ENCODE measurements at regions not wholly inside any gene's neighbourhood (a gene's known extent, or its start where the extent isn't known, plus 50 kb on each side); places are given as distances from the start of the nearest gene placed in this dataset.
A peak's percentile ranks its signal among the peaks of the same experiment; 100 is the strongest.
"Not testable (repeated sequence)": the region's sequence is repeated elsewhere in the genome, so short reads cannot be mapped to it uniquely, and the experiment has no call there.

DNA sequence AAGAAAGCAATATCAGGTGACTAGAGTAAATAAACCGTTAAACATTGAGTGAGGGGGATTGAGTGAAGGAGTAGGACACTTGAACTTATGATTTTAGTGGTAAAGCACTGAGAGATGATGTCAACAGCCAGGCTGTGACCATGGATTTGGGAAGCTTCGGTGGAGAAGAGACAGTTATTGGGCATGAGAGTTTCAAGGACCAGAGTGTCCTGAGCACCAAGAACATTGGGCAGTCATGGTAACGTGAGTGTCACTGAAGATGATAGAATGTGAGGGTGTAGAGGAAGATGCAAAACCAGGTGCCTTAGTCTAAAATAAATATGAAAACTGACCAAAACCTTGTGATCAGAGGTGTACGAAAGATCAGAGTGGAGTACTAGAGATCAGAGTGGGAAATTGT is 248.1 kb downstream of the ASXL3 start:
- TF ChIP-seq, protein P1, sequence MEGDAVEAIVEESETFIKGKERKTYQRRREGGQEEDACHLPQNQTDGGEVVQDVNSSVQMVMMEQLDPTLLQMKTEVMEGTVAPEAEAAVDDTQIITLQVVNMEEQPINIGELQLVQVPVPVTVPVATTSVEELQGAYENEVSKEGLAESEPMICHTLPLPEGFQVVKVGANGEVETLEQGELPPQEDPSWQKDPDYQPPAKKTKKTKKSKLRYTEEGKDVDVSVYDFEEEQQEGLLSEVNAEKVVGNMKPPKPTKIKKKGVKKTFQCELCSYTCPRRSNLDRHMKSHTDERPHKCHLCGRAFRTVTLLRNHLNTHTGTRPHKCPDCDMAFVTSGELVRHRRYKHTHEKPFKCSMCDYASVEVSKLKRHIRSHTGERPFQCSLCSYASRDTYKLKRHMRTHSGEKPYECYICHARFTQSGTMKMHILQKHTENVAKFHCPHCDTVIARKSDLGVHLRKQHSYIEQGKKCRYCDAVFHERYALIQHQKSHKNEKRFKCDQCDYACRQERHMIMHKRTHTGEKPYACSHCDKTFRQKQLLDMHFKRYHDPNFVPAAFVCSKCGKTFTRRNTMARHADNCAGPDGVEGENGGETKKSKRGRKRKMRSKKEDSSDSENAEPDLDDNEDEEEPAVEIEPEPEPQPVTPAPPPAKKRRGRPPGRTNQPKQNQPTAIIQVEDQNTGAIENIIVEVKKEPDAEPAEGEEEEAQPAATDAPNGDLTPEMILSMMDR (IDR thresholded peaks at IDR 0.05; ENCODE audit: low read depth, low read length): no peak
- no peak overlapping the region for H3K27ac ChIP-seq
- no peak for DNase-seq
- H3K27me3 ChIP-seq (ENCODE audit: insufficient read depth, low read depth, severe bottlenecking): peaks cover 3% of the 10 kb centered on the region
- no peak overlapping the region for H3K4me3 ChIP-seq (ENCODE audit: low read depth, low read length)
- H3K9me3 ChIP-seq (ENCODE audit: severe bottlenecking): no peaks in the 10 kb centered on the region
- no peaks in the 10 kb centered on the region for H3K36me3 ChIP-seq

DNA sequence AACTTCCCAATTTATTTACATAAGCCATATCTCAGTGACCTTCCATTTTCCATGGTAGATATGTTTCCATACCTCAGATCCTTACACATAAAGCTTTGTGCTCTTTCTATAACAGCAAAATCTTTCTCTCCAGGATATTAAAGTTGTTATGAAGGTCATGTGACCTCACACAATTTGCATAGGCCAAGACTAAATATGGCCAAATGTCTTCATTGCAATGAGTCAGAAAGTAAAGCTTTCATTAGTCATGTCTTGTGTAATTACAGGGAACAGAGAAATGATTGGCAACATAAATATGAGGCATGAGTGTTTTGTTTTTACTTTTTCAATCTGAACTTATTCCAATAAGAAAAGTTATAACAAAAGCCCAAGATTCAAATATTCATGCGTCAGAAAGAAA is 243.5 kb downstream of the ASXL3 start:
- Histone ChIP-seq H3K27me3 (ENCODE audit: insufficient read depth, low read depth, severe bottlenecking) (peaks cover 3% of the 10 kb centered on the region), H3K9me3 (ENCODE audit: severe bottlenecking) (peaks cover 8% of the 10 kb centered on the region), H3K4me3 (ENCODE audit: low read depth, low read length) (no peak overlapping the region), H3K27ac (no peak overlapping the region), H3K36me3 (no peaks in the 10 kb centered on the region)
- no peak for DNase-seq
- TF ChIP-seq, protein P1 (IDR thresholded peaks at IDR 0.05; ENCODE audit: low read depth, low read length): no peak

DNA sequence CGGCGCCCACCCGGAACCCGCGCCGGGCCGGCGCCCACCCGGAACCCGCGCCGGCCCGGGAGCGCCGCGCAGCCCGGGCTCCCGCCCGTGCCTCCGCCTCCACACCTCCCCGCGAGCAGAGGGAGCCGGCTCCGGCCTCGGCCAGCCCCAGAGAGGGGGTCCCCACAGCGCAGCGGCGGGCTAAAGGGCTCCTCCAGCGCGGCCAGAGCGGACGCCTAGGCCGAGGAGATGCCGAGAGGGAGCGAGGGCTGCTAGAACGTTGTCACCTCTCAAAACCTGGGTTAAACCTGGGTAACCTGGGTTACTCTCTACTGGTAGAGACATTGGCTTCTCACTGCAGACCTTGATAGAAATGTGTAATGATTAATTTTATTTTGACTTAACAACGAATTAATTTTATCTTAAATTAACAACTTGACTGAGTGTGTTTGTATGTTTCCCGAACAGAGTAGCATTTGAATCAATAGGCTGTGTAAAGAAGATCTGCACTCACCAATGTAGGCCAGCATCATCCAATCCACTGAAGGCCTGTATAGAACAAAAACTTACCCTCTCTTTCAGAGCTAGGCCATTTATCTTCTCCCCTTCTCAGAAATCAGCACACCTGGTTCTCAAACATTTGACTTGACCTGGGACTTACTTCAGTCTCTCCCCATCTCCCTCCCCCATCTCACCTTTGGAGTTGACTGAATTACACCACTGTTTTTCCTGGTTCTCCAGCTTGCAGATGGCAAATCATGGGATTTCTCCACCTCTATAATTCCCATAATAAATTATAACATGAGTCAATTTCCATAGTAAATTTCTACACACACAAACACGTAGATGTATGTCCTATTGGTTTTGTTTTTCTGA is 242.7 kb downstream of the ASXL3 start:
- DNase-seq: peak; percentile 10
- peaks cover 3% of the 10 kb centered on the region for H3K27me3 ChIP-seq (ENCODE audit: insufficient read depth, low read depth, severe bottlenecking)
- H3K9me3 ChIP-seq (ENCODE audit: severe bottlenecking): peaks cover 8% of the 10 kb centered on the region
- H3K36me3 ChIP-seq: no peaks in the 10 kb centered on the region
- no peak overlapping the region for H3K27ac ChIP-seq
- TF ChIP-seq, protein P1 (IDR thresholded peaks at IDR 0.05; ENCODE audit: low read depth, low read length): no peak
- H3K4me3 ChIP-seq (ENCODE audit: low read depth, low read length): no peak overlapping the region

DNA sequence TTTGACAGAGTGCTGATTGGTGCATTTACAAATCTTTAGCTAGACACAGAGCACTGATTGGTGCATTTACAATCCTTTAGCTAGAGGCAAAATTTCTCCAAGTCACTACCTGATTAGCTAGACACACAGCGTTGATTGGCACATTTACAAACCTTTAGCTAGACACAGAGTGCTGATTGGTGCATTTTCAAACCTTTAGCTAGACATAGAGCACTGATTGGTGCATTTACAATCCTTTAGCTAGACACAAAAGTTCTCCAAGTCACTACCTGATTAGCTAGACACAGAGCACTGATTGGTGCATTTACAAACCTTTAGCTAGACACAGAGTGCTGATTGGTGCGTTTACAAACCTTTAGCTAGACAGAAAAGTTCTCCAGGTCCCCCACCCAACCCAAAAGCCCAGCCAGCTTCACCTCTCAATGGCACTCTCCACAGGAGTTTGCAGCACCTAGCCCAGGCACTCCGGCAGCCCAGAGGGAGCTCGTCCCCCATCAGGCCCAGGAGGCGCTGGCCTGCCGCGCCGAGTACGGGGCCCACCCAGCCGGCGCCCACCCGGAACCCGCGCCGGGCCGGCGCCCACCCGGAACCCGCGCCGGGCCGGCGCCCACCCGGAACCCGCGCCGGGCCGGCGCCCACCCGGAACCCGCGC is 241.8 kb downstream of the ASXL3 start:
- H3K27me3 ChIP-seq (ENCODE audit: insufficient read depth, low read depth, severe bottlenecking); DNase-seq; H3K4me3 ChIP-seq (ENCODE audit: low read depth, low read length); H3K9me3 ChIP-seq (ENCODE audit: severe bottlenecking); H3K36me3 ChIP-seq; H3K27ac ChIP-seq: not testable (repeated sequence)

DNA sequence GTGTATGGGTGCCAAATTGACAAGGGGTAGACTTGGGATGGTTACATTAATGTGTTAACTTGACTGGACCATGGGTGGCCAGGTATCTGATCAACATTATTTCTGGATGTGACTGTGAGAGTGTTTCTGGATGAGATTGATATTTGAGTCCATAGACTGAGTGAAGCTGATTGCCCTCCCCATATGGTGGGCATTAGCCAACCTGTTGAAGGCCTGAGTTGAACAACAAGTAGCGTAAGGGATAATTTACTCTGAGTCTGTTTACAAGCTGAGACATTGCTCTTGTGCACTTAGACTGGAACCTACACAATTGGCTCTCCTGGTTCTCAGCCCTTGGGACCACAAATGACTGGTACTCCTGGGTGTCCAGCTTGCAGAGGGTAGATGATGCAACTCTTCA is 240.1 kb downstream of the ASXL3 start:
- TF ChIP-seq, protein P1 (IDR thresholded peaks at IDR 0.05; ENCODE audit: low read depth, low read length): no peak
- H3K4me3 ChIP-seq (ENCODE audit: low read depth, low read length): no peak overlapping the region
- H3K9me3 ChIP-seq (ENCODE audit: severe bottlenecking): peaks cover 8% of the 10 kb centered on the region
- no peak for DNase-seq
- peaks cover 5% of the 10 kb centered on the region for H3K27me3 ChIP-seq (ENCODE audit: insufficient read depth, low read depth, severe bottlenecking)
- H3K36me3 ChIP-seq: no peaks in the 10 kb centered on the region
- no peak overlapping the region for H3K27ac ChIP-seq

DNA sequence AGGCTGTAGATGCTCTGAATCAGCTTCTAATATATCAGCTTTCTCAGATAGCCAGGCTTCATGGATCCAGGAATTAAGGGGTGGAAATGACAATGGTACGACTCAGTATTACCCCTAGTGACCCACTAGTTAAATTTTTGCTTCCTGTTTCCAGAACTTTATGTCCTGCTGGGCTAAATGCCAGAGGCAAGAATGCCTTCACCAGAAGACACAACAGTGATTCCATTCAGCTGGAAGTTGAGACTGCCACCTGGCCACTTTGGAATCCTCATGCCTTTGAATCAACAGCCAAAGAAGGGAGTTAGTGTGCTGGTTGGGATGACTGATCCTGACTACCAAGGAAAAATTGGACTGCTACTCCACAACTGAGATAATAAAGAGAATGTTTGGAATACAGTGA is 239.1 kb downstream of the ASXL3 start:
- DNase-seq: no peak

More for the DNA sequence above, 239.1 kb downstream of the ASXL3 start:
- Histone ChIP-seq H3K4me3 (ENCODE audit: low read depth, low read length) (no peak overlapping the region), H3K27me3 (ENCODE audit: insufficient read depth, low read depth, severe bottlenecking) (peaks cover 5% of the 10 kb centered on the region), H3K9me3 (ENCODE audit: severe bottlenecking) (peaks cover 8% of the 10 kb centered on the region), H3K27ac (no peak overlapping the region), H3K36me3 (no peaks in the 10 kb centered on the region)
- TF ChIP-seq, protein P1 (IDR thresholded peaks at IDR 0.05; ENCODE audit: low read depth, low read length): no peak
